ENCODE measurements at regions not wholly inside any gene's neighbourhood (a gene's known extent, or its start where the extent isn't known, plus 50 kb on each side); places are given as distances from the start of the nearest gene placed in this dataset.

- TF ChIP-seq STAT1 (conservative IDR thresholded peaks at IDR 0.05) (no peak), JUND (IDR thresholded peaks at IDR 0.05; ENCODE audit: low read depth, low read length) (no peak), ZNF207 (IDR thresholded peaks at IDR 0.05; ENCODE audit: borderline replicate concordance) (no peak), NKRF (conservative IDR thresholded peaks at IDR 0.05) (no peak), SUPT20H (IDR thresholded peaks at IDR 0.05; ENCODE audit: borderline replicate concordance, control insufficient read depth, low read depth, low read length) (no peak)
- TF ChIP-seq, protein P1, sequence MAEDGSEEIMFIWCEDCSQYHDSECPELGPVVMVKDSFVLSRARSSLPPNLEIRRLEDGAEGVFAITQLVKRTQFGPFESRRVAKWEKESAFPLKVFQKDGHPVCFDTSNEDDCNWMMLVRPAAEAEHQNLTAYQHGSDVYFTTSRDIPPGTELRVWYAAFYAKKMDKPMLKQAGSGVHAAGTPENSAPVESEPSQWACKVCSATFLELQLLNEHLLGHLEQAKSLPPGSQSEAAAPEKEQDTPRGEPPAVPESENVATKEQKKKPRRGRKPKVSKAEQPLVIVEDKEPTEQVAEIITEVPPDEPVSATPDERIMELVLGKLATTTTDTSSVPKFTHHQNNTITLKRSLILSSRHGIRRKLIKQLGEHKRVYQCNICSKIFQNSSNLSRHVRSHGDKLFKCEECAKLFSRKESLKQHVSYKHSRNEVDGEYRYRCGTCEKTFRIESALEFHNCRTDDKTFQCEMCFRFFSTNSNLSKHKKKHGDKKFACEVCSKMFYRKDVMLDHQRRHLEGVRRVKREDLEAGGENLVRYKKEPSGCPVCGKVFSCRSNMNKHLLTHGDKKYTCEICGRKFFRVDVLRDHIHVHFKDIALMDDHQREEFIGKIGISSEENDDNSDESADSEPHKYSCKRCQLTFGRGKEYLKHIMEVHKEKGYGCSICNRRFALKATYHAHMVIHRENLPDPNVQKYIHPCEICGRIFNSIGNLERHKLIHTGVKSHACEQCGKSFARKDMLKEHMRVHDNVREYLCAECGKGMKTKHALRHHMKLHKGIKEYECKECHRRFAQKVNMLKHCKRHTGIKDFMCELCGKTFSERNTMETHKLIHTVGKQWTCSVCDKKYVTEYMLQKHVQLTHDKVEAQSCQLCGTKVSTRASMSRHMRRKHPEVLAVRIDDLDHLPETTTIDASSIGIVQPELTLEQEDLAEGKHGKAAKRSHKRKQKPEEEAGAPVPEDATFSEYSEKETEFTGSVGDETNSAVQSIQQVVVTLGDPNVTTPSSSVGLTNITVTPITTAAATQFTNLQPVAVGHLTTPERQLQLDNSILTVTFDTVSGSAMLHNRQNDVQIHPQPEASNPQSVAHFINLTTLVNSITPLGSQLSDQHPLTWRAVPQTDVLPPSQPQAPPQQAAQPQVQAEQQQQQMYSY (CRISPR knock-in tag; IDR thresholded peaks at IDR 0.05): no peak
- TF ChIP-seq, protein P2, sequence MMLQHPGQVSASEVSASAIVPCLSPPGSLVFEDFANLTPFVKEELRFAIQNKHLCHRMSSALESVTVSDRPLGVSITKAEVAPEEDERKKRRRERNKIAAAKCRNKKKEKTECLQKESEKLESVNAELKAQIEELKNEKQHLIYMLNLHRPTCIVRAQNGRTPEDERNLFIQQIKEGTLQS (IDR thresholded peaks at IDR 0.05; ENCODE audit: borderline replicate concordance, extremely low read depth, low read depth, low read length): no peak
These were observed 766.3 kb downstream of the DNAJB9 start (continued) for GRCh38 chr7:109335951-109336350.
